H1 (cell line): ENCODE measurements at regions not wholly inside any gene's neighbourhood (a gene's known extent, or its start where the extent isn't known, plus 50 kb on each side); places are given as distances from the start of the nearest gene placed in this dataset.

Experiments
- CTCF ChIA-PET: fragments of 300-600 bp; sonication (Branson Sonifier 250); formaldehyde crosslinking; loops from one replicate; lab custom pipeline; 2021; ENCODE audit not compliant: partially characterized antibody; lab: Charles Lee
- POLR2A ChIA-PET: fragments of 300-600 bp; sonication (Branson Sonifier 250); formaldehyde crosslinking; loops from one replicate; lab custom pipeline; 2021; ENCODE audit warnings: inconsistent platforms; ENCODE audit not compliant: partially characterized antibody; lab: Charles Lee
- DNase-seq, 2 experiments: peaks; one replicate each; pipeline versions ENCODE4 v3.0.0 to v3.0.0-alpha.2; 2010 to 2022; ENCODE audit warnings: low spot score in 2 of 2, low read depth in 1 of 2, mixed read lengths in 1 of 2
- FAIRE-seq: peaks from 2 replicates; lab custom pipeline; 2011; peaks lifted over from hg19 to GRCh38; lab: Jason Lieb, UNC
- H2AFZ ChIP-seq: 2 replicates; pipeline ENCODE4 v1.8.1; 2012; ENCODE audit warnings: low read length, inconsistent platforms
- H2AK5ac ChIP-seq: 2 replicates; pipeline ENCODE4 v1.6.1; 2013; ENCODE audit warnings: low read depth, low read length
- H2BK120ac ChIP-seq: replicated peaks from 2 replicates; pipeline ENCODE3; 2013; ENCODE audit warnings: low read depth, low read length, inconsistent platforms
- H2BK12ac ChIP-seq: 2 replicates; pipeline ENCODE4 v1.6.1; 2013; ENCODE audit warnings: low read depth, low read length
- H2BK15ac ChIP-seq: 2 replicates; pipeline ENCODE4 v1.6.1; 2013; ENCODE audit warnings: low read length
- H2BK20ac ChIP-seq: 2 replicates; pipeline ENCODE4 v1.6.1; 2013; ENCODE audit warnings: low read length
- H2BK5ac ChIP-seq: 2 replicates; pipeline ENCODE4 v1.6.1; 2013; ENCODE audit warnings: low read depth, low read length
- H3K14ac ChIP-seq: 2 replicates; pipeline ENCODE4 v1.6.1; 2013; ENCODE audit warnings: inconsistent platforms; ENCODE audit not compliant: insufficient read length
- H3K18ac ChIP-seq: 2 replicates; pipeline ENCODE4 v1.6.1; 2013; ENCODE audit warnings: low read length; ENCODE audit errors: extremely low read depth
- H3K23ac ChIP-seq: 2 replicates; pipeline ENCODE4 v1.6.1; 2013; ENCODE audit warnings: inconsistent platforms; ENCODE audit not compliant: insufficient read length
- H3K23me2 ChIP-seq: 2 replicates; pipeline ENCODE4 v1.6.1; 2013; ENCODE audit warnings: low read depth, low read length
- H3K27ac ChIP-seq: 2 replicates; pipeline ENCODE4 v1.6.1; 2011; ENCODE audit warnings: low read depth, low read length, inconsistent platforms
- H3K27me3 ChIP-seq, 4 experiments: replicated peaks in 1 of 4; 1 replicate in 1 of 4; 2 replicates in 3 of 4; pipeline versions ENCODE4 v1.6.1 to v1.8.1; 2011 to 2013; ENCODE audit warnings: low read length in 3 of 4, mild to moderate bottlenecking in 3 of 4, inconsistent platforms in 2 of 4, mixed read lengths in 2 of 4, moderate library complexity in 1 of 4; ENCODE audit not compliant: control insufficient read depth in 3 of 4, insufficient read depth in 3 of 4; ENCODE audit errors: extremely low read depth in 1 of 4
- H3K36me3 ChIP-seq, 4 experiments: 2 replicates each; pipeline versions ENCODE4 v1.6.1 to v1.8.1; 2011 to 2013; ENCODE audit warnings: mild to moderate bottlenecking in 4 of 4, low read length in 3 of 4, moderate library complexity in 2 of 4, control low read depth in 1 of 4, inconsistent platforms in 1 of 4; ENCODE audit not compliant: insufficient read depth in 4 of 4, control insufficient read depth in 2 of 4
- H3K4ac ChIP-seq: replicated peaks from 2 replicates; pipeline ENCODE3; 2013; ENCODE audit warnings: low read length, low read depth, mixed read lengths, inconsistent platforms; ENCODE audit not compliant: insufficient read length
- H3K4me1 ChIP-seq, 4 experiments: replicated peaks in 1 of 4; 1 replicate in 1 of 4; 2 replicates in 3 of 4; pipeline versions ENCODE4 v1.6.1 to v1.8.1; 2011 to 2013; ENCODE audit warnings: low read length in 3 of 4, inconsistent platforms in 2 of 4, mixed read lengths in 1 of 4; ENCODE audit not compliant: insufficient read depth in 4 of 4, control insufficient read depth in 3 of 4
- H3K4me2 ChIP-seq, 2 experiments: 2 replicates each; pipeline versions ENCODE4 v1.6.1 to v1.8.1; 2011 to 2013; ENCODE audit warnings: low read depth in 2 of 2, low read length in 2 of 2, control low read depth in 1 of 2, inconsistent platforms in 1 of 2, mild to moderate bottlenecking in 1 of 2; ENCODE audit not compliant: insufficient read depth in 1 of 2
- H3K4me3 ChIP-seq, 4 experiments: fragments of 200-600, 300-600 bp in 1 of 4; sonication (generic), shearing (Covaris generic), sonication (Bioruptor Twin) in 1 of 4; 2 replicates each; pipeline versions ENCODE4 v1.5.1 to v1.8.1; 2011 to 2016; ENCODE audit warnings: low read length in 4 of 4, low read depth in 3 of 4, control low read depth in 2 of 4, inconsistent platforms in 2 of 4, mild to moderate bottlenecking in 2 of 4, mixed read lengths in 1 of 4, moderate library complexity in 1 of 4; ENCODE audit not compliant: insufficient read depth in 2 of 4; ENCODE audit errors: extremely low read depth in 1 of 4
- H3K56ac ChIP-seq: replicated peaks from 2 replicates; pipeline ENCODE3; 2013; ENCODE audit warnings: low read depth, mild to moderate bottlenecking, mixed read lengths, low read length, inconsistent platforms; ENCODE audit not compliant: insufficient read length
- H3K79me1 ChIP-seq: 2 replicates; pipeline ENCODE4 v1.6.1; 2013; ENCODE audit warnings: low read depth, low read length, control low read depth
- H3K79me2 ChIP-seq, 2 experiments: 2 replicates each; pipeline versions ENCODE4 v1.6.1 to v1.8.1; 2012 to 2013; ENCODE audit warnings: low read length in 2 of 2, mild to moderate bottlenecking in 2 of 2, inconsistent platforms in 1 of 2; ENCODE audit not compliant: insufficient read depth in 2 of 2, control insufficient read depth in 1 of 2
- H3K9ac ChIP-seq, 4 experiments: replicated peaks in 1 of 4; 1 replicate in 1 of 4; 2 replicates in 3 of 4; pipeline versions ENCODE4 v1.6.1 to v1.8.1; 2011 to 2013; ENCODE audit warnings: low read depth in 3 of 4, low read length in 3 of 4, control low read depth in 2 of 4, mild to moderate bottlenecking in 2 of 4, moderate library complexity in 2 of 4, inconsistent platforms in 1 of 4; ENCODE audit errors: extremely low read depth in 1 of 4
- H3K9me3 ChIP-seq, 2 experiments: 2 replicates each; pipeline versions ENCODE4 v1.6.1 to v1.8.1; 2012 to 2013; ENCODE audit warnings: mild to moderate bottlenecking in 2 of 2, moderate library complexity in 2 of 2, control low read depth in 1 of 2, inconsistent platforms in 1 of 2, low read depth in 1 of 2, low read length in 1 of 2, mixed read lengths in 1 of 2; ENCODE audit not compliant: insufficient read depth in 2 of 2
- H4K20me1 ChIP-seq, 2 experiments: replicated peaks in 1 of 2; 2 replicates each; pipeline versions ENCODE3 to v1.8.1; 2011 to 2013; ENCODE audit warnings: inconsistent platforms in 2 of 2, low read length in 2 of 2, mild to moderate bottlenecking in 1 of 2; ENCODE audit not compliant: insufficient read depth in 2 of 2, control insufficient read depth in 1 of 2
- H4K5ac ChIP-seq: 2 replicates; pipeline ENCODE4 v1.6.1; 2013; ENCODE audit warnings: low read length, low read depth, mixed read lengths, inconsistent platforms; ENCODE audit not compliant: insufficient read length
- H4K8ac ChIP-seq: 2 replicates; pipeline ENCODE4 v1.8.0; 2013; ENCODE audit warnings: mild to moderate bottlenecking, moderate library complexity, low read length, inconsistent platforms; ENCODE audit not compliant: insufficient read depth; ENCODE audit errors: extremely low read depth
- H4K91ac ChIP-seq: replicated peaks from 2 replicates; pipeline ENCODE3; 2013; ENCODE audit warnings: low read length, mixed read lengths, inconsistent platforms; ENCODE audit not compliant: insufficient read length
- HDAC6 ChIP-seq: IDR thresholded peaks from one replicate; pipeline ENCODE4 v1.7.1; 2012; ENCODE audit warnings: low read depth, mild to moderate bottlenecking, inconsistent platforms, low read length, moderate library complexity
- KDM1A ChIP-seq: fragments of 200-600, 300-600 bp; sonication (generic); IDR thresholded peaks from 2 replicates; pipeline ENCODE4 v1.7.1; 2016; ENCODE audit warnings: mild to moderate bottlenecking, low read length, borderline replicate concordance
- RXRA ChIP-seq: IDR thresholded peaks from 2 replicates; pipeline ENCODE4 v1.6.1; 2011; ENCODE audit warnings: low read depth, mild to moderate bottlenecking, low read length, moderate library complexity; ENCODE audit not compliant: insufficient read depth
- WGBS, 2 experiments: shearing (Covaris generic) in 1 of 2; methylation state at CpG; one replicate each; pipeline versions ENCODE4 v1.1.6 to v1.1.7; 2013 to 2015; ENCODE audit warnings: low lambda C conversion rate in 2 of 2, mixed read lengths in 2 of 2, inconsistent platforms in 1 of 2, low coverage in 1 of 2, missing lambda C conversion rate in 1 of 2; ENCODE audit not compliant: insufficient replicate concordance in 2 of 2, insufficient coverage in 1 of 2, insufficient read length in 1 of 2; ENCODE audit errors: extremely low coverage in 1 of 2, missing lambda C conversion rate in 1 of 2; 5-methylcytosine and 5-hydroxymethylcytosine counted together

- no peak for DNase-seq
Measured at GRCh38 chr12:24423611-24424010, 474.1 kb upstream of the SOX5 start.

More at GRCh38 chr12:24423611-24424010, 474.1 kb upstream of the SOX5 start:
- no peak overlapping the region for H3K4ac ChIP-seq
- no peak overlapping the region for H4K91ac ChIP-seq
- H3K9ac ChIP-seq, result no peak overlapping the region
- no peaks in the 10 kb centered on the region for H3K27me3 ChIP-seq
- H2BK15ac ChIP-seq, result no peak overlapping the region
- no peaks in the 10 kb centered on the region for H3K4me1 ChIP-seq
- WGBS, 2 experiments, result 95% methylated on average over 4 of the region's 4 CpGs; no CpG with 5 or more reads in 1 of the 2 experiments
- H2BK120ac ChIP-seq, result peak overlapping the region; percentile 47
- no peaks in the 10 kb centered on the region for H3K79me2 ChIP-seq
- no peaks in the 10 kb centered on the region for H3K9me3 ChIP-seq
- H3K56ac ChIP-seq, result no peak overlapping the region
- POLR2A ChIA-PET, result no interaction called here
- H3K79me1 ChIP-seq, result no peaks in the 10 kb centered on the region
- TF ChIP-seq KDM1A (no peak), RXRA (no peak), HDAC6 (no peak)
- no peak overlapping the region for H3K14ac ChIP-seq
- H4K8ac ChIP-seq, result no peak overlapping the region
- H2BK5ac ChIP-seq, result no peak overlapping the region
- no peak overlapping the region for H2AK5ac ChIP-seq
- H2BK20ac ChIP-seq, result no peak overlapping the region
- FAIRE-seq, result no peak
- H3K23me2 ChIP-seq, result no peaks in the 10 kb centered on the region
- no peaks in the 10 kb centered on the region; a peak in 1 of 8 replicates for H3K36me3 ChIP-seq
- no peak overlapping the region for H2AFZ ChIP-seq
- H3K18ac ChIP-seq, result no peak overlapping the region
- H3K4me3 ChIP-seq, result no peak overlapping the region
- no peak overlapping the region for H3K4me2 ChIP-seq
- no peak overlapping the region for H3K27ac ChIP-seq
- CTCF ChIA-PET, result no interaction called here
- no peak overlapping the region for H3K23ac ChIP-seq
- no peaks in the 10 kb centered on the region for H4K20me1 ChIP-seq
- no peak overlapping the region for H2BK12ac ChIP-seq
- H4K5ac ChIP-seq, result no peak overlapping the region
